Aorta (tissue), 5 donors: ENCODE measurements at regions not wholly inside any gene's neighbourhood (a gene's known extent, or its start where the extent isn't known, plus 50 kb on each side); places are given as distances from the start of the nearest gene placed in this dataset.

Source experiments
- ATAC-seq: fragments of 200-7000 bp; cut with Tn5 transposase; one replicate; pipeline ENCODE4 v1.9.1; 2022; ENCODE audit warnings: moderate library complexity; ENCODE audit not compliant: low FRiP score
- DNase-seq, 2 donors: peaks; one replicate each; pipeline ENCODE4 v3.0.0-alpha.2; 2020
- H3K27ac ChIP-seq, 2 donors: one replicate each; pipeline ENCODE4 v1.5.1; 2013; ENCODE audit warnings: low read length in 2 of 2, mild to moderate bottlenecking in 2 of 2, moderate library complexity in 2 of 2, control low read depth in 1 of 2, inconsistent platforms in 1 of 2, low read depth in 1 of 2
- H3K27me3 ChIP-seq, 2 donors: one replicate each; pipeline ENCODE4 v1.6.1; 2013; ENCODE audit warnings: control low read depth in 1 of 2, low read length in 1 of 2, mild to moderate bottlenecking in 1 of 2, moderate library complexity in 1 of 2; ENCODE audit not compliant: insufficient read depth in 2 of 2, control insufficient read depth in 1 of 2
- H3K36me3 ChIP-seq, 2 donors: one replicate each; pipeline ENCODE4 v1.6.1; 2013; ENCODE audit warnings: control low read depth in 1 of 2, low read length in 1 of 2, mild to moderate bottlenecking in 1 of 2; ENCODE audit not compliant: insufficient read depth in 2 of 2, control insufficient read depth in 1 of 2
- H3K4me1 ChIP-seq, 2 donors: one replicate each; pipeline ENCODE4 v1.6.1; 2013; ENCODE audit warnings: low read length in 2 of 2, control low read depth in 1 of 2, mild to moderate bottlenecking in 1 of 2, moderate library complexity in 1 of 2; ENCODE audit not compliant: insufficient read depth in 2 of 2, control insufficient read depth in 1 of 2
- H3K4me3 ChIP-seq, 2 donors: one replicate each; pipeline ENCODE4 v1.5.1; 2013; ENCODE audit warnings: low read length in 2 of 2, control low read depth in 1 of 2, mild to moderate bottlenecking in 1 of 2
- H3K9me3 ChIP-seq: one replicate; pipeline ENCODE4 v1.6.1; 2013; ENCODE audit warnings: mild to moderate bottlenecking, low read length; ENCODE audit not compliant: control insufficient read depth
- WGBS, 2 donors: extraction: QIAGEN DNeasy Blood & Tissue Kit; methylation state at CpG; one replicate each; pipeline ENCODE4 v1.1.7; 2013; 5-methylcytosine and 5-hydroxymethylcytosine counted together
- intact Hi-C, 2 donors: fragments of 100-400 bp; cut with DNase I; formaldehyde crosslinking; loops; one replicate each; pipeline versions ENCODE4 v1.14.2 to v1.15.0; 2022
- donor health status: healthy with polysubstance abuse.
- donor health status: Bipolar disorder and iron deficiency.
- donor health status: DM: no; HTN: no; CAD: no.
- donor health status: DM: no; HTN: no; CAD: no.
- donor health status: DM: yes; HTN: yes; CAD: no.

DNA sequence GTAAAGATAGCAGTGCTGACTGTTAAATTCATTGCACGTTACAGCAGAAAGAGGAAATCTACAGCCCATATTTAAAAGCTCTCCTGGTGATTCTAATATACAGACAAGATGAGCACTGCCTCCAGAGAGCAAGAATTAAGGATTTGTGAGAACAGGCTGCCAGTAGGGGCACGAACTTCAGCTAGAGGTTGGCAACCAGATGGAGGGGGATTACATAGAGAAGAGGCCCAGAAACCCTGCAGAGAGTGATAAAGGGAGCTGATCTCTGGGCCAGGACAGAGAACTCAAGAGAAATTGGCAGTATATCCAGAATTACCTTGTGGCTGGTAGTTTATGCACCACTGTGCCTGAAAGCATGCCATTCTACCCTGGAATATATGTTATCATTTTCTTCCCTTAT is 144.8 kb downstream of the UFM1 start:
- H3K4me1 ChIP-seq, result no peaks in the 10 kb centered on the region
- no peaks in the 10 kb centered on the region for H3K27me3 ChIP-seq
- no peak for DNase-seq
- 45 to 59% methylated on average over 2 of the region's 2 CpGs for WGBS, 2 donors
- no peak overlapping the region for H3K27ac ChIP-seq
- H3K36me3 ChIP-seq, result no peaks in the 10 kb centered on the region
- ATAC-seq, result no peak
- H3K9me3 ChIP-seq, result no peaks in the 10 kb centered on the region
- H3K4me3 ChIP-seq, result no peak overlapping the region
- intact Hi-C loops, result no loop called here

DNA sequence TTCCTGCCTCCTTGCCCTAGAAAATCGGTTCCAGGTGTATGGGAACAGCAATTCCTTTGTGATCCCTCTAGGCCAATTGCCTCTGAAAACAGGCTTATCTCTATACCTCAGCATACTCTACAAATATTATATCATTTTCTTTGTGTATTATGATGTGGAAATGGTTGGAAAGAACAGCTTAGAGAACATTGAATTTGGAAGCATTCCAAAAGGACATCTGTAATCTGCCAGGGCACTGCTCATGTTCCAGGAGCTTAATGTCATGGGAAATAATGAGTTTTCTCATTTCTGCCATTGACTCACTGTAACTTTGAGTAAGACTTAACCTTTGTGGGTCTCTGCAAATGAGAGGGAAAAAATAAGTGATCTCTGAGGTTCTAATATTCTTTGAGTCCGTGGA is 147.3 kb downstream of the UFM1 start:
- no peaks in the 10 kb centered on the region for H3K27me3 ChIP-seq
- 45 to 64% methylated on average over 2 of the region's 2 CpGs for WGBS, 2 donors
- H3K9me3 ChIP-seq, result no peaks in the 10 kb centered on the region
- DNase-seq, result no peak
- no peak overlapping the region for H3K4me3 ChIP-seq
- no peak for ATAC-seq
- no peaks in the 10 kb centered on the region for H3K4me1 ChIP-seq
- H3K27ac ChIP-seq, result no peak overlapping the region
- intact Hi-C loops, result no loop called here
- no peaks in the 10 kb centered on the region for H3K36me3 ChIP-seq

DNA sequence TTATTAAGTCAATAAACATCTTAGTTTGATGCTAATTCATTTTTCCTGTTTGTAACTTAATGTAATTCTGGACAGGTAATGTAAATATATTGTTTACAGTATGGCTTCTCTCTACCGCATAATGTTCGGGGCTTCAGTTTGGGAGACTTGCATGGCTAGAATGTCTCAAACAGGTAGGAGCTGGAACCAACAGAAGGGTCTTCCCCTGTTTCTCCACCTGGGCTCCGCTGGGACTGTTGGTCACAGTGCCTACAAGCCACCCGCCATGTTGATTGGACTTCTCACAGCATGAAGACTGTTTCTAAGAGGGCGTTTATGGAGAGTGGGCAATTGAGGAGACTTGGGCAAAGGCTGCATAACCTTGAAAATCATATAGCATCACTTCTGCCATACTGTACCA is 148.6 kb downstream of the UFM1 start:
- DNase-seq, result no peak
- no peak for ATAC-seq
- Histone ChIP-seq H3K36me3 (no peaks in the 10 kb centered on the region), H3K27ac (no peak overlapping the region), H3K9me3 (no peaks in the 10 kb centered on the region), H3K27me3 (no peaks in the 10 kb centered on the region), H3K4me3 (no peak overlapping the region), H3K4me1 (no peaks in the 10 kb centered on the region)
- intact Hi-C loops, result no loop called here
- WGBS, 2 donors, result 95% methylated on average over 5 of the region's 5 CpGs

DNA sequence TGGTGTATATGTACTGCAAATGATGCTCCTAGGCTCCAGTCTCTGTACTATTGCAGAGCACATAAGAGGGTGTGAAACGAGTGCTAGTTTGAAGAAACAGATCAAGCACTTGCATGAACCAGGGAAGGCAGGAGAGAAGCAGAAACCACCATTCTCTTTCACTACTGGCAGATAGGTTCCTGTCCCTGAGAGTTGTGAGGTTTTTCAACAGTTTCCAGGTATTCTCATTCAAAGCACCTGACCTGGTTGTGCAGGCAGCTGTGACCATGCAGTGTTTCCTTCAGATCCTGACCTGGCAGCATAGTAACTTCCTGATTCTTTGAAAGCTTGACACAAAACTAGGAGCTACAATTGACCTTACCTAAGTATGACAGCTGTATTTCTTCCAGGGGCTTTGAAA is 164.9 kb downstream of the UFM1 start:
- H3K36me3 ChIP-seq, result no peaks in the 10 kb centered on the region
- H3K9me3 ChIP-seq, result no peaks in the 10 kb centered on the region
- no peaks in the 10 kb centered on the region for H3K4me1 ChIP-seq
- 50 to 54% methylated on average over 1 of the region's 1 CpG for WGBS, 2 donors
- DNase-seq (no peak), ATAC-seq (no peak)
- no peak overlapping the region for H3K27ac ChIP-seq
- no peaks in the 10 kb centered on the region for H3K27me3 ChIP-seq
- no peak overlapping the region for H3K4me3 ChIP-seq
- intact Hi-C loops, result no loop called here

DNA sequence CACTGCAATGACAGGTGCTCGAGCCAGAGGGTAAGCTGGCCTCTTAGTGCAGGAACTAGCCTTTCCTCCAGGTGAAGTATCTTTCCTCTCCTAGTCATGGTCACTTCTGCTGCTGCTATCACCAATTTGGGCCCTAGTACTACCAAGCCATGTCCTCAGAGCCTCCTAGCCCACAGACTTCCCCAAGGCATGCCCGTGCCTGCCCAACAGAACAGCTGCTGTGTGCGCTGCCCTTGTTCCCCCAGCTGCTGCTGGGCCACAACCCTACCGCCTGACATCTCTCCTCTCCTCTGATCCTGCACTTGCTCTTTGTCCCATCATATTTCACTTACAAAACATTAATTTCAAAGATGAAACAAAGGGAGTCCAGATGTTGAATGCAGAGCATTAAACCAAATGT is 168.5 kb upstream of the FREM2 start:
- H3K9me3 ChIP-seq, result no peaks in the 10 kb centered on the region
- WGBS, 2 donors, result 77% methylated on average over 4 of the region's 4 CpGs
- H3K36me3 ChIP-seq, result no peaks in the 10 kb centered on the region
- no peaks in the 10 kb centered on the region for H3K4me1 ChIP-seq
- H3K27me3 ChIP-seq, result no peaks in the 10 kb centered on the region
- DNase-seq (no peak), ATAC-seq (no peak)
- no peak overlapping the region for H3K4me3 ChIP-seq
- intact Hi-C loops, result no loop called here
- no peak overlapping the region for H3K27ac ChIP-seq

DNA sequence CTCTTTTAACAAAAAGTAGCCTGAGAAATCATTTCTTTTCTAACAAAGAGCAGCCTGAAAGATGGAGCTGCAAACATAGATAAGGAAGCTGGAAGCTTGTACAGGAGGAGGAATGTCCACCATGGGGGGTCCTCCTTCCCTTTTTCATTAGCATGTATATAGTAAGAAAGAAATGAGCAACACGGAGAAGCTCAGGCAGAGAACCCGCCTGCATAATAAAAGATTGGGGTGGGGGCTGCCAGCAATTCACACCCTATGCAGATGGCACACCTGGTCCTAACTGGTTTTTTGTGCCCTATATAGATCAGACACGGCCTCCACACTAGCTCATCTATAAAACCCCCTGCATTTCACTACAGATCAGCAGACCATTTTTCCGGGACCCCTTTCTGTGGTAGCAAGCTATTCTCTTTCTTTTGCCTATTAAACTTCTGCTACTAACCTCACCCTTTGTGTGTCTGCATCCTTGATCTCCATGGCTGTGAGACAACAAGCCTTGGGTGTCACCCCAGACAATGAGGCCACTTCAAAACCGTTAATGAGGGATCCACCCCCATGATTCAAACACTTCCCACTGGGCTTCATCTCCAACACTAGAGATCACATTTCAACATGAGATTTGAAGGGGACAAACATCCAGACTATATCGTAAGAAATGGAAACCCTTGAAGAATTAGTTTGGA is 167.5 kb upstream of the FREM2 start:
- Histone ChIP-seq H3K27ac (no peak overlapping the region), H3K27me3 (no peaks in the 10 kb centered on the region), H3K4me1 (no peaks in the 10 kb centered on the region), H3K4me3 (no peak overlapping the region), H3K9me3 (no peaks in the 10 kb centered on the region), H3K36me3 (no peaks in the 10 kb centered on the region)
- DNase-seq (no peak), ATAC-seq (no peak)
- WGBS, 2 donors, result 62 to 75% methylated on average over 6 of the region's 6 CpGs
- intact Hi-C loops, result no loop called here

DNA sequence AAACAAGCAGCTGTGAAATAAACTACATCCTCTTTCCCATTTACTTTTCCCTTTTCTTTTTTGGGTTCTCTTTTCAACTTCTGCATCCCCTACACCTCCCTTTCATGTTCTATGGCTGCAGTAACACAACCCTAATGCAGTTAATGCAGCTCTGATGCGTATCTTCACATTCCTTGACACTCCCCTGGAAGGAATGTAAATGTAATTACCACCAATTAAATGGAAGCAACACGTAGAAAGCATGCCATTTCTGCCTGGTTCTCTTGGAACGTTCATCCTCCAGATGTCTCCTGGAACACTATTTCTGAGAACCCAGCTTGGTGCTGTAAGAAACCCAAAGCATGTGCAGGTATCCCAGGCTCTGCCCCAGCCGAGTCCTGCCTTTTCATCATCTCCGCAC is 166.8 kb upstream of the FREM2 start:
- no peak for DNase-seq
- Histone ChIP-seq H3K9me3 (no peaks in the 10 kb centered on the region), H3K27ac (no peak overlapping the region), H3K4me3 (no peak overlapping the region), H3K4me1 (no peaks in the 10 kb centered on the region), H3K36me3 (no peaks in the 10 kb centered on the region), H3K27me3 (no peaks in the 10 kb centered on the region)
- 72 to 76% methylated on average over 5 of the region's 5 CpGs for WGBS, 2 donors
- ATAC-seq, result no peak
- intact Hi-C loops, result no loop called here

DNA sequence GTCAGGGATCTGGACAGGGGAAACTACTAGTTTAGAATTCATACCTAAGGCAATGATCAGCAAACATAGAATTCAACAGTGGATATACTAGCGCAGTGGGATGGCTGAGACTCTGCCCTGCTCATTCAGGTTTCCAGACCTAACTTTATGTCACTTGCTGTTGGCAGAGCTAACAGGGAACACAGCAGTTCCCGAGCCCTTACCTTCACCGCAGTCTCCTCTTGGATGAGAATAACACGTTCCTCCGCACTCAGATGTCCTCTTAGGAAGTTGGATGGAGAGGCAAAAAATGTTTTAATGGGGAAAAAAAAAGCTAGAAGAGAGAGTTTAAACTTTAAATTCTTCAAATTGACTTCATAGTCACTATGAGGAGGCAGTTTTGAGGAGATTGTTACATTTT is 159.7 kb upstream of the FREM2 start:
- no peaks in the 10 kb centered on the region for H3K27me3 ChIP-seq
- no peak for ATAC-seq
- 64 to 74% methylated on average over 5 of the region's 5 CpGs for WGBS, 2 donors
- H3K9me3 ChIP-seq, result no peaks in the 10 kb centered on the region
- no peaks in the 10 kb centered on the region for H3K4me1 ChIP-seq
- H3K27ac ChIP-seq, result no peak overlapping the region
- H3K36me3 ChIP-seq, result no peaks in the 10 kb centered on the region
- intact Hi-C loops, result no loop called here
- DNase-seq, result no peak
- H3K4me3 ChIP-seq, result no peak overlapping the region

DNA sequence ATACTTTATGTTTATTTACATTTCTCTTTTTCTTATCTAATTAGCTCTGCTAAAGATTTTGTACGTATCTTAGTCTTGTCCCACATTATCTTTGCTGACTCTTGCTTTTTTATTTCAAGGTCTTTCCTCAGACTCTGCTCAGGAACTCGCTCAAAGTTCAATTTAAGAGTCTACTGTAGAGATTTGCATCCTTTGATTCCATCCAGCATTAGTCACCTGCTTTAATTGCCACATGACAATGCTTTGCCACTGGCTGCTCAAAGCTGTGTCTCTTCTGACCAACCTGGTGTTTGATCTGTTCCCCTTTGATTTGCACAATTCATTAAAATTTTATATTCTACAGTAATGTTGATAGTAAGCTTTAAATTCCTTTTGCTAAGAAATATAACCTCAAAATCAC is 157.9 kb upstream of the FREM2 start:
- no peaks in the 10 kb centered on the region for H3K36me3 ChIP-seq
- intact Hi-C loops, result no loop called here
- H3K4me3 ChIP-seq, result no peak overlapping the region
- no peaks in the 10 kb centered on the region for H3K27me3 ChIP-seq
- no peaks in the 10 kb centered on the region for H3K9me3 ChIP-seq
- H3K4me1 ChIP-seq, result no peaks in the 10 kb centered on the region
- H3K27ac ChIP-seq, result no peak overlapping the region
- DNase-seq, result no peak
- WGBS, 2 donors, result 79% methylated on average over 2 of the region's 2 CpGs
- ATAC-seq, result no peak
